ENCODE measurements at regions not wholly inside any gene's neighbourhood (a gene's known extent, or its start where the extent isn't known, plus 50 kb on each side); places are given as distances from the start of the nearest gene placed in this dataset.

GRCh38 chr22:25359601-25360261, 140.3 kb downstream of the CRYBB2 start:
- peak; percentile 82 for DNase-seq (ENCODE audit: low spot score)
- peaks cover 5% of the 10 kb centered on the region for H3K36me3 Mint-ChIP-seq (ENCODE audit: low read depth)
- no peak for TF ChIP-seq CTCF (IDR thresholded peaks at IDR 0.05)
- H3K27ac Mint-ChIP-seq (ENCODE audit: unreplicated experiment): no peak overlapping the region
- H3K9me3 Mint-ChIP-seq (ENCODE audit: low read depth): no peaks in the 10 kb centered on the region
- H3K27me3 Mint-ChIP-seq (ENCODE audit: low read depth): no peaks in the 10 kb centered on the region
- H3K4me1 Mint-ChIP-seq (ENCODE audit: low read depth): no peaks in the 10 kb centered on the region
- H3K4me3 Mint-ChIP-seq (ENCODE audit: unreplicated experiment): no peak overlapping the region

- H3K27ac Mint-ChIP-seq (ENCODE audit: unreplicated experiment): no peak overlapping the region
Observed at GRCh38 chr22:25360411-25360810, 141.0 kb downstream of the CRYBB2 start.

GRCh38 chr22:25360891-25361645, 141.6 kb downstream of the CRYBB2 start:
- DNase-seq (ENCODE audit: low spot score): peak; percentile 69
- TF ChIP-seq CTCF (IDR thresholded peaks at IDR 0.05): no peak
- Mint-ChIP-seq H3K27ac (ENCODE audit: unreplicated experiment) (no peak overlapping the region), H3K36me3 (ENCODE audit: low read depth) (peaks cover 3% of the 10 kb centered on the region), H3K4me3 (ENCODE audit: unreplicated experiment) (no peak overlapping the region), H3K4me1 (ENCODE audit: low read depth) (no peaks in the 10 kb centered on the region), H3K9me3 (ENCODE audit: low read depth) (no peaks in the 10 kb centered on the region), H3K27me3 (ENCODE audit: low read depth) (no peaks in the 10 kb centered on the region)

More at GRCh38 chr22:25360411-25360810, 141.0 kb downstream of the CRYBB2 start:
- no peaks in the 10 kb centered on the region for H3K9me3 Mint-ChIP-seq (ENCODE audit: low read depth)
- H3K36me3 Mint-ChIP-seq (ENCODE audit: low read depth): peaks cover 5% of the 10 kb centered on the region
- H3K27me3 Mint-ChIP-seq (ENCODE audit: low read depth): no peaks in the 10 kb centered on the region
- H3K4me3 Mint-ChIP-seq (ENCODE audit: unreplicated experiment): no peak overlapping the region
- TF ChIP-seq CTCF (IDR thresholded peaks at IDR 0.05): no peak
- DNase-seq (ENCODE audit: low spot score): peak; percentile 82
- no peaks in the 10 kb centered on the region for H3K4me1 Mint-ChIP-seq (ENCODE audit: low read depth)

GRCh38 chr22:25361899-25362214, 142.4 kb downstream of the CRYBB2 start:
- DNase-seq (ENCODE audit: low spot score): peak; percentile 75
- peaks cover 3% of the 10 kb centered on the region for H3K36me3 Mint-ChIP-seq (ENCODE audit: low read depth)

More at GRCh38 chr22:25361899-25362214, 142.4 kb downstream of the CRYBB2 start:
- no peaks in the 10 kb centered on the region for H3K27me3 Mint-ChIP-seq (ENCODE audit: low read depth)
- TF ChIP-seq CTCF (IDR thresholded peaks at IDR 0.05): no peak
- no peaks in the 10 kb centered on the region for H3K9me3 Mint-ChIP-seq (ENCODE audit: low read depth)
- no peaks in the 10 kb centered on the region for H3K4me1 Mint-ChIP-seq (ENCODE audit: low read depth)
- no peak overlapping the region for H3K27ac Mint-ChIP-seq (ENCODE audit: unreplicated experiment)
- H3K4me3 Mint-ChIP-seq (ENCODE audit: unreplicated experiment): no peak overlapping the region

Data from chondrocyte (in vitro differentiated cells).